PFSK-1 (cell line): ENCODE measurements at regions not wholly inside any gene's neighbourhood (a gene's known extent, or its start where the extent isn't known, plus 50 kb on each side); places are given as distances from the start of the nearest gene placed in this dataset.

ENCODE experiments used
- POLR2AphosphoS5 ChIP-seq: IDR thresholded peaks from 2 replicates; pipeline ENCODE4 v1.6.1; 2012; ENCODE audit warnings: low read depth, mild to moderate bottlenecking, control low read depth, low read length, moderate library complexity
- SIN3A ChIP-seq: IDR thresholded peaks from 2 replicates; pipeline ENCODE4 v1.6.1; 2012; ENCODE audit warnings: mild to moderate bottlenecking, low read length, moderate library complexity, borderline replicate concordance; ENCODE audit not compliant: insufficient read depth
- TF ChIP-seq, protein P1 (sequence below), 2 experiments: IDR thresholded peaks; 2 replicates each; pipeline versions ENCODE4 v1.6.1 to v1.8.0; 2011 to 2012; ENCODE audit warnings: low read depth in 2 of 2, low read length in 2 of 2, control low read depth in 1 of 2, inconsistent platforms in 1 of 2, mild to moderate bottlenecking in 1 of 2, moderate library complexity in 1 of 2; ENCODE audit not compliant: insufficient read depth in 1 of 2

DNA sequence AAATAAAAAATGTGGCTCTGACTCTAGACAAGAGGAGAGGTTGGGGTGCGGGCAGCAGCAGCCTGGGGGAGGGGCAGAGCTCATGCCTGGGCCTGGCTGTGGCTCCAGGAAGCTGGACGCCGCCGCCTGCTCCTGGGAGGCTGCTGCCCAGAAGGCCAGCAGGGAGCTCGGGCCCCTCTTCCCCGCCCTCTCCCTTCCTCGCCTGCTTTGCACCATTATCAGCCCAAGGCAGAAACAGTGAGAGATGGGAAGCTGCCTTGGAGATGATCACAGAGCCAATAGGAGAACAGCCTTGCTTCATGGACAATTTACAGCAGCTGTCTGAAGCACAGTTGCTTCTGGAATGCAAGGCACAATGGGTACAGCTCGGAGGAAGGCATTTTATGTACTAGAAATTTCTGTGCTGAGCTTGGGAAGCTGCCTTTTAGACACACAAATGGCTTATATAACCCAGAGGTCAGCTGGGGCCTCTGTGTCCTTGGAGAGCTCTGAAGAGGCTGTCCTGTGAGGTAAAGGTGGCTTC lies 55.3 kb upstream of the AFF3 start:
- TF ChIP-seq SIN3A (no peak), POLR2AphosphoS5 (no peak)
- TF ChIP-seq, protein P1, sequence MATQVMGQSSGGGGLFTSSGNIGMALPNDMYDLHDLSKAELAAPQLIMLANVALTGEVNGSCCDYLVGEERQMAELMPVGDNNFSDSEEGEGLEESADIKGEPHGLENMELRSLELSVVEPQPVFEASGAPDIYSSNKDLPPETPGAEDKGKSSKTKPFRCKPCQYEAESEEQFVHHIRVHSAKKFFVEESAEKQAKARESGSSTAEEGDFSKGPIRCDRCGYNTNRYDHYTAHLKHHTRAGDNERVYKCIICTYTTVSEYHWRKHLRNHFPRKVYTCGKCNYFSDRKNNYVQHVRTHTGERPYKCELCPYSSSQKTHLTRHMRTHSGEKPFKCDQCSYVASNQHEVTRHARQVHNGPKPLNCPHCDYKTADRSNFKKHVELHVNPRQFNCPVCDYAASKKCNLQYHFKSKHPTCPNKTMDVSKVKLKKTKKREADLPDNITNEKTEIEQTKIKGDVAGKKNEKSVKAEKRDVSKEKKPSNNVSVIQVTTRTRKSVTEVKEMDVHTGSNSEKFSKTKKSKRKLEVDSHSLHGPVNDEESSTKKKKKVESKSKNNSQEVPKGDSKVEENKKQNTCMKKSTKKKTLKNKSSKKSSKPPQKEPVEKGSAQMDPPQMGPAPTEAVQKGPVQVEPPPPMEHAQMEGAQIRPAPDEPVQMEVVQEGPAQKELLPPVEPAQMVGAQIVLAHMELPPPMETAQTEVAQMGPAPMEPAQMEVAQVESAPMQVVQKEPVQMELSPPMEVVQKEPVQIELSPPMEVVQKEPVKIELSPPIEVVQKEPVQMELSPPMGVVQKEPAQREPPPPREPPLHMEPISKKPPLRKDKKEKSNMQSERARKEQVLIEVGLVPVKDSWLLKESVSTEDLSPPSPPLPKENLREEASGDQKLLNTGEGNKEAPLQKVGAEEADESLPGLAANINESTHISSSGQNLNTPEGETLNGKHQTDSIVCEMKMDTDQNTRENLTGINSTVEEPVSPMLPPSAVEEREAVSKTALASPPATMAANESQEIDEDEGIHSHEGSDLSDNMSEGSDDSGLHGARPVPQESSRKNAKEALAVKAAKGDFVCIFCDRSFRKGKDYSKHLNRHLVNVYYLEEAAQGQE (IDR thresholded peaks at IDR 0.05; ENCODE audit: insufficient read depth in 1 of 2, low read depth in 2 of 2, low read length in 2 of 2), result no peak
